ENCODE measurements at regions not wholly inside any gene's neighbourhood (a gene's known extent, or its start where the extent isn't known, plus 50 kb on each side); places are given as distances from the start of the nearest gene placed in this dataset.

DNA sequence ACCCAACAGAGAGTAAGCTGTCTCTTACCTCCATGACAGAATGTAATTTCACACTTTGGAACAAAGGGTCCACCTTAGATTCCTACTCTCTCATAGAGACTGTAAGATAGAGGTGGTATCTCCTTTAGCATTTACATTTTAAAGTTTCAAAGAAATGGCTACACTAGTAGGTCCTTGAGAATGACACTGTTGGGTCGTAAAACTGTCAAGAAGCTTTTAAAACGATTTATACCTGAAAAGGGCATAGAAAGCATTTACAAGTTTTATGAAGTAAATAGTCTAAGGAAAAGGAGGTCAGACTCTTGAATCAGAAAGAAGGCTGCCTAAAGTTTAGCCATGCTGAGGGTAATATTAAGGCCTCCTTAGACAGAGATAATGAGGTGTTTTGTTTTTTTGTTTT is 1212.4 kb upstream of the PHF14 start:
- TF ChIP-seq POLR2A (IDR thresholded peaks at IDR 0.05; ENCODE audit: low read length), result no peak
- no peak for TF ChIP-seq GATA1 (IDR thresholded peaks at IDR 0.05; ENCODE audit: low read depth, low read length)

Data from erythroblast (primary cell).